ENCODE measurements at regions not wholly inside any gene's neighbourhood (a gene's known extent, or its start where the extent isn't known, plus 50 kb on each side); places are given as distances from the start of the nearest gene placed in this dataset.
"Not testable (repeated sequence)": the region's sequence is repeated elsewhere in the genome, so short reads cannot be mapped to it uniquely, and the experiment has no call there.

- no peak for DNase-seq (ENCODE audit: low read depth)
Observed at GRCh38 chr2:210376694-210377093, 61.7 kb upstream of the MYL1 start.

- DNase-seq (ENCODE audit: low read depth) = no peak
Observed at GRCh38 chr2:210370562-210370961, 55.6 kb upstream of the MYL1 start.

DNA sequence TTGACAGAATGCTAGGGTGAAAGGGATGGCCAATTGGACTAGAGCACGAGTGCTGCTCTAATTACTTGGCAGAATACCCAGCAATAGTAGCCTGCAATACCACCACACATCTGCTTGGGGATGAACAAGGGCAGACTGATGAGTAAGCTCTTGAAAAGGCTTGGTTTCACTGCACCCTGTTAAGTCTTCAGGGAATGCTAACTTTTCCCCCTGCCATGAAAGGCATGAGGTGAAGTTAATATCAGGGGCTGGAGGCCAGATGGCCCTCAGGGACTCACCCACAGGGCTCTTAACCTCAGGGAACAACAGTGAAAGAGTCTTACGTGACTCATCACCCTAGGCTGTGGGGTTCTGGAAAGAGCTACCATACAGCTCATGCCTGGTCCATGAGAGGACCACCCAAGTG is 51.7 kb upstream of the MYL1 start:
- DNase-seq (ENCODE audit: low read depth) = peak; percentile 21

GRCh38 chr2:210365475-210365874 is 50.5 kb upstream of the MYL1 start:
- not testable (repeated sequence) for DNase-seq (ENCODE audit: low read depth)

Measured in LHCN-M2 (cell line).